GM21447 (cell line): ENCODE measurements at regions not wholly inside any gene's neighbourhood (a gene's known extent, or its start where the extent isn't known, plus 50 kb on each side); places are given as distances from the start of the nearest gene placed in this dataset.
"Not testable (repeated sequence)": the region's sequence is repeated elsewhere in the genome, so short reads cannot be mapped to it uniquely, and the experiment has no call there.

Experiments used
- ATAC-seq: cut with Tn5 transposase; IDR thresholded peaks from one replicate; pipeline ENCODE4 v1.9.1; 2021; ENCODE audit not compliant: unreplicated experiment

- no peak for ATAC-seq
Observed at GRCh38 chr5:14054965-14055963, 87.9 kb upstream of the TRIO start.

GRCh38 chr5:14054111-14054854, 88.9 kb upstream of the TRIO start:
- no peak for ATAC-seq

GRCh38 chr5:14050821-14051220, 92.3 kb upstream of the TRIO start:
- no peak for ATAC-seq

GRCh38 chr5:14048434-14048833, 94.7 kb upstream of the TRIO start:
- no peak for ATAC-seq

GRCh38 chr5:14041528-14042192, 97.2 kb upstream of the DNAH5 start:
- no peak for ATAC-seq

GRCh38 chr5:14040542-14040941, 96.1 kb upstream of the DNAH5 start:
- ATAC-seq: no peak

- ATAC-seq: no peak
Observed at GRCh38 chr5:14039576-14039975, 95.1 kb upstream of the DNAH5 start.

GRCh38 chr5:14039063-14039462, 94.6 kb upstream of the DNAH5 start:
- ATAC-seq: no peak

GRCh38 chr5:14038341-14038959, 94.0 kb upstream of the DNAH5 start:
- no peak for ATAC-seq

GRCh38 chr5:14036947-14037346, 92.5 kb upstream of the DNAH5 start:
- ATAC-seq: no peak

- no peak for ATAC-seq
Observed at GRCh38 chr5:14036514-14036913, 92.0 kb upstream of the DNAH5 start.

GRCh38 chr5:14035859-14036503, 91.5 kb upstream of the DNAH5 start:
- no peak for ATAC-seq

- ATAC-seq: no peak
Observed at GRCh38 chr5:14034963-14035362, 90.5 kb upstream of the DNAH5 start.

- no peak for ATAC-seq
Observed at GRCh38 chr5:14032918-14033317, 88.4 kb upstream of the DNAH5 start.

- no peak for ATAC-seq
Observed at GRCh38 chr5:14028938-14029584, 84.6 kb upstream of the DNAH5 start.

GRCh38 chr5:14028188-14028587, 83.7 kb upstream of the DNAH5 start:
- ATAC-seq: no peak

GRCh38 chr5:14025569-14026286, 81.2 kb upstream of the DNAH5 start:
- no peak for ATAC-seq

- ATAC-seq: no peak
Observed at GRCh38 chr5:14022971-14023370, 78.5 kb upstream of the DNAH5 start.

- ATAC-seq: not testable (repeated sequence)
Observed at GRCh38 chr5:14020944-14021343, 76.5 kb upstream of the DNAH5 start.
